Endodermal cell (in vitro differentiated cells): ENCODE measurements at regions not wholly inside any gene's neighbourhood (a gene's known extent, or its start where the extent isn't known, plus 50 kb on each side); places are given as distances from the start of the nearest gene placed in this dataset.

Experiments
- DNase-seq: peaks from one replicate; pipeline ENCODE4 v3.0.0-alpha.2; 2017
- H3K27ac ChIP-seq: 2 replicates; pipeline ENCODE4 v1.5.1; 2013; ENCODE audit warnings: mild to moderate bottlenecking, low read depth, low read length, moderate library complexity
- H3K27me3 ChIP-seq: 2 replicates; pipeline ENCODE4 v1.6.1; 2013; ENCODE audit warnings: mild to moderate bottlenecking, low read length, moderate library complexity; ENCODE audit not compliant: insufficient read depth, control insufficient read depth, poor library complexity, severe bottlenecking
- H3K36me3 ChIP-seq: 2 replicates; pipeline ENCODE4 v1.7.0; 2013; ENCODE audit warnings: mild to moderate bottlenecking, low read length, moderate library complexity; ENCODE audit not compliant: control insufficient read depth, insufficient read depth
- H3K4me1 ChIP-seq: one replicate; pipeline ENCODE4 v1.7.0; 2013; ENCODE audit warnings: low read length; ENCODE audit not compliant: control insufficient read depth, insufficient read depth
- H3K4me3 ChIP-seq: 2 replicates; pipeline ENCODE4 v1.5.1; 2013; ENCODE audit warnings: mild to moderate bottlenecking, low read length, moderate library complexity
- H3K9ac ChIP-seq: 2 replicates; pipeline ENCODE4 v1.6.1; 2013; ENCODE audit warnings: mild to moderate bottlenecking, low read length, moderate library complexity; ENCODE audit not compliant: poor library complexity, severe bottlenecking; ENCODE audit errors: extremely low read depth
- H3K9me3 ChIP-seq: 2 replicates; pipeline ENCODE4 v1.6.1; 2013; ENCODE audit warnings: mild to moderate bottlenecking, low read length, moderate library complexity; ENCODE audit not compliant: control insufficient read depth
- H3K27ac Mint-ChIP-seq: 2 replicates; pipeline ENCODE4 v1.8.0; 2020; ENCODE audit warnings: mixed read lengths
- H3K27me3 Mint-ChIP-seq: 2 replicates; pipeline ENCODE4 v1.8.0; 2021; ENCODE audit warnings: mild to moderate bottlenecking, mixed read lengths; ENCODE audit not compliant: insufficient read depth
- H3K36me3 Mint-ChIP-seq: 2 replicates; pipeline ENCODE4 v1.8.0; 2020; ENCODE audit warnings: low read depth, mixed read lengths
- H3K4me1 Mint-ChIP-seq: 2 replicates; pipeline ENCODE4 v1.8.0; 2020; ENCODE audit warnings: mixed read lengths
- H3K4me3 Mint-ChIP-seq: 2 replicates; pipeline ENCODE4 v1.8.0; 2020; ENCODE audit warnings: mild to moderate bottlenecking, moderate library complexity, mixed read lengths
- H3K9me3 Mint-ChIP-seq: 2 replicates; pipeline ENCODE4 v1.8.0; 2020; ENCODE audit warnings: mild to moderate bottlenecking, mixed read lengths
- WGBS, 2 experiments: methylation state at CpG; one replicate each; pipeline versions ENCODE4 v1.1.5 to v1.1.7; 2013; ENCODE audit warnings: missing lambda C conversion rate in 2 of 2, mixed read lengths in 1 of 2; ENCODE audit not compliant: insufficient coverage in 1 of 2, insufficient read length in 1 of 2; 5-methylcytosine and 5-hydroxymethylcytosine counted together
- TF ChIP-seq, protein P1 (sequence below): fragments of 200-600 bp; sonication (generic); conservative IDR thresholded peaks from 2 replicates; pipeline ENCODE4 v1.5.0; 2021; ENCODE audit warnings: antibody characterized with exemption, mild to moderate bottlenecking

DNA sequence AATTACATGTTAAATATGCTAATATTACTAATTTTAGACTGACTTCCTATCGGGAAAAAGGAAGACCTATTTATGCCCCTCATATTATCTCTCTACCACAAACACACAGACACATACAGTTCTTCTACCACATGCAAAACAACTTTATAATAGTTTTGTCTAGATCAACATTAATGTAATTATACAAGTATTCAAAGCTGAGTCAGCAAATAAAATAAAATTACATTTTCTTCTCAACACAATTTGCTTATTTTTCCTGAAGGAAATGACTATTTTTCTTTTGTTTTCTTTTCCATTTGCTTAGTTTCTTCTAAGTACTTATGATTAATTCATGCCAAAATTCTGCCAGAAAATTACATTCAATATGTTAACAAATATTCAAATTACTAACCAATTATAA, 654.2 kb downstream of the AMY1C start:
- 92% methylated on average over 1 of the region's 1 CpG; no CpG with 5 or more reads in 1 of the 2 experiments for WGBS, 2 experiments
- Mint-ChIP-seq H3K9me3 (peaks cover 2% of the 10 kb centered on the region), H3K36me3 (no peaks in the 10 kb centered on the region), H3K4me3 (no peak overlapping the region), H3K27me3 (no peaks in the 10 kb centered on the region), H3K4me1 (no peaks in the 10 kb centered on the region), H3K27ac (no peak overlapping the region)
- Histone ChIP-seq H3K27me3 (no peaks in the 10 kb centered on the region), H3K9me3 (no peaks in the 10 kb centered on the region), H3K36me3 (no peaks in the 10 kb centered on the region), H3K9ac (no peak overlapping the region), H3K4me3 (no peak overlapping the region), H3K27ac (no peak overlapping the region), H3K4me1 (no peaks in the 10 kb centered on the region)
- TF ChIP-seq, protein P1, sequence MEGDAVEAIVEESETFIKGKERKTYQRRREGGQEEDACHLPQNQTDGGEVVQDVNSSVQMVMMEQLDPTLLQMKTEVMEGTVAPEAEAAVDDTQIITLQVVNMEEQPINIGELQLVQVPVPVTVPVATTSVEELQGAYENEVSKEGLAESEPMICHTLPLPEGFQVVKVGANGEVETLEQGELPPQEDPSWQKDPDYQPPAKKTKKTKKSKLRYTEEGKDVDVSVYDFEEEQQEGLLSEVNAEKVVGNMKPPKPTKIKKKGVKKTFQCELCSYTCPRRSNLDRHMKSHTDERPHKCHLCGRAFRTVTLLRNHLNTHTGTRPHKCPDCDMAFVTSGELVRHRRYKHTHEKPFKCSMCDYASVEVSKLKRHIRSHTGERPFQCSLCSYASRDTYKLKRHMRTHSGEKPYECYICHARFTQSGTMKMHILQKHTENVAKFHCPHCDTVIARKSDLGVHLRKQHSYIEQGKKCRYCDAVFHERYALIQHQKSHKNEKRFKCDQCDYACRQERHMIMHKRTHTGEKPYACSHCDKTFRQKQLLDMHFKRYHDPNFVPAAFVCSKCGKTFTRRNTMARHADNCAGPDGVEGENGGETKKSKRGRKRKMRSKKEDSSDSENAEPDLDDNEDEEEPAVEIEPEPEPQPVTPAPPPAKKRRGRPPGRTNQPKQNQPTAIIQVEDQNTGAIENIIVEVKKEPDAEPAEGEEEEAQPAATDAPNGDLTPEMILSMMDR, result no peak
- DNase-seq, result no peak

DNA sequence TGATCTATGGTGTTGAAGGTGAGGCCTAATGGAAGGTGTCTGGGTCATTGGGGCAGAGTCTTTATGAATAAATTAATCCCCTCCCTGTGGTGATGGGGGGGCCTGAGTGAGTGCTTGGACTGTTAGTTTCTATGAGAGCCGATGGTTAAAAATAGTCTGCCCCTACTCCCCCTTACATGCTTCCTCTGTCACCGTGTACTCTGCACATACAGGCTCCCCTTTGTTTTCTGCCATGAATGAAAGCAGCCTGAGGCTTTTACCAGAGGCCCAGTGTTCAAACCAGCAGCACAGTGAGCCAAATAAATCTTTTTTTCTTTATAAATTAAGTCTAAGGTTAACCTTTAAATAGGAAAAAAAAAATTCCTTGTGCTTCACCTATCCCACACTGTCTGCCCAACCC, 657.0 kb downstream of the AMY1C start:
- 87% methylated on average over 2 of the region's 2 CpGs; no CpG with 5 or more reads in 1 of the 2 experiments for WGBS, 2 experiments
- Mint-ChIP-seq H3K4me3 (no peak overlapping the region), H3K27me3 (no peaks in the 10 kb centered on the region), H3K4me1 (no peaks in the 10 kb centered on the region), H3K9me3 (peaks cover 2% of the 10 kb centered on the region), H3K36me3 (no peaks in the 10 kb centered on the region), H3K27ac (no peak overlapping the region)
- Histone ChIP-seq H3K27ac (no peak overlapping the region), H3K4me3 (no peak overlapping the region), H3K27me3 (no peaks in the 10 kb centered on the region), H3K9ac (no peak overlapping the region), H3K4me1 (no peaks in the 10 kb centered on the region), H3K36me3 (no peaks in the 10 kb centered on the region), H3K9me3 (no peaks in the 10 kb centered on the region)
- DNase-seq, result no peak
- TF ChIP-seq, protein P1, result no peak

DNA sequence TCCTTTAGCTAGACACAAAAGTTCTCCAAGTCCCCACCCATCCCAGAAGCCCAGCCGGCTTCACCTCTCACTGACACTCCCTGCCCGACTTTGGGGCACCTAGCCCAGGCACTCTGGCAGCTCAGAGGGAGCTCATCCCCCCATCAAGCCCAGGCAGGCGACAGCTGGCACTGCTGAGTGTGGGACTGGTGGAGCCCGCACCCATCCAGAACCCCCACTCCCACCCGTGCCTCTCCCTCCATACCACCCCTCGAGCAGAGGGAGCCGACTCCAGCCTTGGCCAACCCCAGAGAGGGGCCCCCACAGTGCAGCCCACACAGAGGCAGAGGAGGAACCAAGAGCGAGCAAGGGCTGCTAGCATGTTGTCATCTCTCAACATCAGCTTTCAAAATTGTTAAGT, 658.6 kb downstream of the AMY1C start:
- no peak overlapping the region for H3K27ac ChIP-seq
- 94 to 100% methylated on average over 1 to 8 of the region's 8 CpGs for WGBS, 2 experiments
- no peak overlapping the region for H3K9ac ChIP-seq
- H3K4me1 ChIP-seq, result no peaks in the 10 kb centered on the region
- H3K27me3 ChIP-seq, result no peaks in the 10 kb centered on the region
- Mint-ChIP-seq H3K4me1 (no peaks in the 10 kb centered on the region), H3K36me3 (no peaks in the 10 kb centered on the region), H3K4me3 (no peak overlapping the region), H3K9me3 (peaks cover 2% of the 10 kb centered on the region), H3K27me3 (no peaks in the 10 kb centered on the region), H3K27ac (no peak overlapping the region)
- no peak for DNase-seq
- H3K4me3 ChIP-seq, result no peak overlapping the region
- no peaks in the 10 kb centered on the region for H3K36me3 ChIP-seq
- no peaks in the 10 kb centered on the region for H3K9me3 ChIP-seq
- TF ChIP-seq, protein P1, result no peak
